ENCODE measurements at regions not wholly inside any gene's neighbourhood (a gene's known extent, or its start where the extent isn't known, plus 50 kb on each side); places are given as distances from the start of the nearest gene placed in this dataset.

DNA sequence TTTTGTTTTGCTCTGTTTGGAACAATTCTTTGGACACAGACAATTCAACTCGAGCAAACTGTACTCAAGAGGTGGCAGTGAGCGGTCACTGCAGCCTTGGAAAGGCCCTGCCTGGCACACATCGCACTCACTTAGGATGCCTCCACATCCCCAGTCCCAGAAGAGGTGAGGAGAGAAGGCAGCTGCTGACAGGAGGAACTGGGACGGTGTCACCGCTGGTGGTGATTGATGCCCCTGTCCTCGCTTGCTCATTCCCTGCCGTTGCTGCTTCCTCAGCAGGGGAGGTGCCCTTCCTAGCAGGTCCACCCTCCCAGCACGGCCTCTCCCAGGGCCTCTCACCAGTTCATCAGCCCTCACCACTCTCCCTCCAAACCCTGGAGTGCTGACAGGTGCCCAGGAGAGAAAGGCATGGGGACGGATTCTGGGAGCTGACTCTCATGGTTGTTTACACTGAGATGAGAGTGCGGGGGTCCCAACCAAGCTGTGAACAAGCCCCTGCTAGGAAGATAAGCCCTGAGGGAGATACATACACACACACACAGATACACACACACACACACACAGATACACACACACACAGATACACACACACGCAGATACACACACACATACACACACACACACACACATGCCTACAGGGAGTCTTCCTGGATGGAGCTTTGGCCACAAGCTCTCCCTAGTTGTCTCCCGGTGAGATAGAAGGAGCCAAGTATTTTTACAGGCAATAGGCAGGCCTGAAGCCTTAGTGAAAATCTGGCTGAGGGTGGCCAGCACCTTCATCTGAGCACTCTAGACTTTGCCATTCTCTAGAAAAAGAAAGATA, 101.1 kb downstream of the CDC7 start:
- TF ChIP-seq, protein P1, sequence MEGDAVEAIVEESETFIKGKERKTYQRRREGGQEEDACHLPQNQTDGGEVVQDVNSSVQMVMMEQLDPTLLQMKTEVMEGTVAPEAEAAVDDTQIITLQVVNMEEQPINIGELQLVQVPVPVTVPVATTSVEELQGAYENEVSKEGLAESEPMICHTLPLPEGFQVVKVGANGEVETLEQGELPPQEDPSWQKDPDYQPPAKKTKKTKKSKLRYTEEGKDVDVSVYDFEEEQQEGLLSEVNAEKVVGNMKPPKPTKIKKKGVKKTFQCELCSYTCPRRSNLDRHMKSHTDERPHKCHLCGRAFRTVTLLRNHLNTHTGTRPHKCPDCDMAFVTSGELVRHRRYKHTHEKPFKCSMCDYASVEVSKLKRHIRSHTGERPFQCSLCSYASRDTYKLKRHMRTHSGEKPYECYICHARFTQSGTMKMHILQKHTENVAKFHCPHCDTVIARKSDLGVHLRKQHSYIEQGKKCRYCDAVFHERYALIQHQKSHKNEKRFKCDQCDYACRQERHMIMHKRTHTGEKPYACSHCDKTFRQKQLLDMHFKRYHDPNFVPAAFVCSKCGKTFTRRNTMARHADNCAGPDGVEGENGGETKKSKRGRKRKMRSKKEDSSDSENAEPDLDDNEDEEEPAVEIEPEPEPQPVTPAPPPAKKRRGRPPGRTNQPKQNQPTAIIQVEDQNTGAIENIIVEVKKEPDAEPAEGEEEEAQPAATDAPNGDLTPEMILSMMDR (conservative IDR thresholded peaks at IDR 0.05): no peak
- TF ChIP-seq ZFX (IDR thresholded peaks at IDR 0.05): no peak
